GM12892 (cell line): ENCODE measurements at regions not wholly inside any gene's neighbourhood (a gene's known extent, or its start where the extent isn't known, plus 50 kb on each side); places are given as distances from the start of the nearest gene placed in this dataset.

Source experiments
- DNase-seq: peaks from one replicate; pipeline ENCODE4 v3.0.0; 2011; ENCODE audit not compliant: insufficient read length
- FAIRE-seq: peaks from 2 replicates; lab custom pipeline; 2011; peaks lifted over from hg19 to GRCh38; lab: Jason Lieb, UNC
- POLR2A ChIP-seq: IDR thresholded peaks from 2 replicates; pipeline ENCODE4 v1.6.1; 2011; ENCODE audit warnings: low read depth, low read length, control low read depth
- POLR2AphosphoS5 ChIP-seq: IDR thresholded peaks from 2 replicates; pipeline ENCODE4 v1.6.1; 2011; ENCODE audit warnings: low read depth, low read length, control low read depth
- TAF1 ChIP-seq: IDR thresholded peaks from 2 replicates; pipeline ENCODE4 v1.6.1; 2011; ENCODE audit warnings: low read depth, mild to moderate bottlenecking, control low read depth, low read length, borderline replicate concordance

- DNase-seq (no peak), FAIRE-seq (no peak)
- TF ChIP-seq POLR2AphosphoS5, result no peak
- no peak for TF ChIP-seq TAF1
- no peak for TF ChIP-seq POLR2A
These were observed 170.7 kb downstream of the CYRIA start for GRCh38 chr2:16494836-16495508.

GRCh38 chr2:16493788-16494187 is 171.8 kb downstream of the CYRIA start:
- TF ChIP-seq POLR2A (no peak), POLR2AphosphoS5 (no peak), TAF1 (no peak)
- FAIRE-seq (no peak), DNase-seq (no peak)

- TF ChIP-seq POLR2A (no peak), TAF1 (no peak), POLR2AphosphoS5 (no peak)
- DNase-seq (no peak), FAIRE-seq (no peak)
These were observed 177.9 kb downstream of the CYRIA start for GRCh38 chr2:16487686-16488085.

- TF ChIP-seq POLR2A, result no peak
- TF ChIP-seq TAF1, result no peak
- TF ChIP-seq POLR2AphosphoS5, result no peak
- DNase-seq (no peak), FAIRE-seq (no peak)
These were observed 180.4 kb downstream of the CYRIA start for GRCh38 chr2:16485251-16485650.

GRCh38 chr2:16482460-16482859 is 183.2 kb downstream of the CYRIA start:
- no peak for TF ChIP-seq POLR2AphosphoS5
- no peak for TF ChIP-seq TAF1
- no peak for TF ChIP-seq POLR2A
- DNase-seq (no peak), FAIRE-seq (no peak)

GRCh38 chr2:16481351-16481750 is 184.3 kb downstream of the CYRIA start:
- FAIRE-seq, result no peak
- no peak for DNase-seq

GRCh38 chr2:16479721-16480120 is 185.9 kb downstream of the CYRIA start:
- FAIRE-seq, result no peak
- no peak for TF ChIP-seq POLR2A
- no peak for TF ChIP-seq POLR2AphosphoS5
- TF ChIP-seq TAF1, result no peak
- DNase-seq, result no peak

More at GRCh38 chr2:16481351-16481750, 184.3 kb downstream of the CYRIA start:
- TF ChIP-seq POLR2A, result no peak
- no peak for TF ChIP-seq TAF1
- TF ChIP-seq POLR2AphosphoS5, result no peak

- FAIRE-seq, result no peak
- DNase-seq, result no peak
- TF ChIP-seq TAF1 (no peak), POLR2A (no peak), POLR2AphosphoS5 (no peak)
These were observed 187.0 kb downstream of the CYRIA start for GRCh38 chr2:16478434-16479210.

- TF ChIP-seq POLR2AphosphoS5 (no peak), POLR2A (no peak), TAF1 (no peak)
- no peak for FAIRE-seq
- DNase-seq, result no peak
These were observed 188.0 kb downstream of the CYRIA start for GRCh38 chr2:16477648-16478047.

GRCh38 chr2:16476866-16477265 is 188.8 kb downstream of the CYRIA start:
- FAIRE-seq (no peak), DNase-seq (no peak)
- TF ChIP-seq POLR2AphosphoS5, result no peak
- no peak for TF ChIP-seq TAF1
- no peak for TF ChIP-seq POLR2A

GRCh38 chr2:16475986-16476567 is 189.6 kb downstream of the CYRIA start:
- DNase-seq (no peak), FAIRE-seq (no peak)
- TF ChIP-seq POLR2AphosphoS5 (no peak), POLR2A (no peak), TAF1 (no peak)
